HL-60 (cell line): ENCODE measurements at regions not wholly inside any gene's neighbourhood (a gene's known extent, or its start where the extent isn't known, plus 50 kb on each side); places are given as distances from the start of the nearest gene placed in this dataset.

Source experiments
- GABPA ChIP-seq: IDR thresholded peaks from 2 replicates; pipeline ENCODE4 v1.6.1; 2012; ENCODE audit warnings: low read depth
- POLR2AphosphoS5 ChIP-seq: IDR thresholded peaks from 2 replicates; pipeline ENCODE4 v1.6.1; 2012; ENCODE audit warnings: low read depth
- TF ChIP-seq, protein P1 (sequence below): IDR thresholded peaks from one replicate; pipeline ENCODE4 v1.5.1; 2011; ENCODE audit warnings: low read length, control low read depth, inconsistent platforms; ENCODE audit not compliant: insufficient read depth
- TF ChIP-seq, protein P2 (sequence below): IDR thresholded peaks from 2 replicates; pipeline ENCODE4 v1.6.1; 2012; ENCODE audit warnings: low read depth; ENCODE audit not compliant: insufficient replicate concordance

DNA sequence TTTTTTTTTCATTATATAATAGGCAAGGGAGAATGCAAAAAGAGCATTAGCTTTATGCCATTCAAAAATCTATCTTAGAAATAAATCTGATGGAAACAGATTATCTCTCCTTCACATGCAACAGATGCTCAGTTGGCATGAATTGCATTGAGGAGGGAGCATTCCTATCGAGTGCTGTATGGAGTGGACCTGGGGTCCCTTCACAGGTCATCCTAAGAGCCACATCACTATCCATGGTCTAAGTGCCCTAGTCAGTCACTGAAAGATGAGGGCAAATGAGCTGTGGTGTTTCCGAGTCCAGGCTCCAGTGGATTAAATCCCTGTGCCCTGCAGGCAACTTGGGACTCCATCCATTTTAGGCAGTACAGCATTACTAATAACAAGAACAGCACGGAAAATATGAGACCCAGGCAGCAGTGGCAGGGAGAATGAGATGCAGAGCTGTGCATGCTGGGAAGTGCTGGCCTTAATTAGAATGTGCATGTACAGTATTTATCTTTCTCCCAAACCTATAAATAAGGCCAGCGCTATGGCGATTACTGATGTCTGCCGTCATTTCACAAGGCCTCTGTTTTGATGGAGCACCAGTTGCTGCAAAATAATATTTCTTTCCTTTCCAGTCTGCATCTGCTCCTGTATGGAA is 512.3 kb upstream of the PLXNA2 start:
- TF ChIP-seq, protein P1, sequence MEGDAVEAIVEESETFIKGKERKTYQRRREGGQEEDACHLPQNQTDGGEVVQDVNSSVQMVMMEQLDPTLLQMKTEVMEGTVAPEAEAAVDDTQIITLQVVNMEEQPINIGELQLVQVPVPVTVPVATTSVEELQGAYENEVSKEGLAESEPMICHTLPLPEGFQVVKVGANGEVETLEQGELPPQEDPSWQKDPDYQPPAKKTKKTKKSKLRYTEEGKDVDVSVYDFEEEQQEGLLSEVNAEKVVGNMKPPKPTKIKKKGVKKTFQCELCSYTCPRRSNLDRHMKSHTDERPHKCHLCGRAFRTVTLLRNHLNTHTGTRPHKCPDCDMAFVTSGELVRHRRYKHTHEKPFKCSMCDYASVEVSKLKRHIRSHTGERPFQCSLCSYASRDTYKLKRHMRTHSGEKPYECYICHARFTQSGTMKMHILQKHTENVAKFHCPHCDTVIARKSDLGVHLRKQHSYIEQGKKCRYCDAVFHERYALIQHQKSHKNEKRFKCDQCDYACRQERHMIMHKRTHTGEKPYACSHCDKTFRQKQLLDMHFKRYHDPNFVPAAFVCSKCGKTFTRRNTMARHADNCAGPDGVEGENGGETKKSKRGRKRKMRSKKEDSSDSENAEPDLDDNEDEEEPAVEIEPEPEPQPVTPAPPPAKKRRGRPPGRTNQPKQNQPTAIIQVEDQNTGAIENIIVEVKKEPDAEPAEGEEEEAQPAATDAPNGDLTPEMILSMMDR = no peak
- TF ChIP-seq POLR2AphosphoS5 (no peak), GABPA (no peak)
- TF ChIP-seq, protein P2, sequence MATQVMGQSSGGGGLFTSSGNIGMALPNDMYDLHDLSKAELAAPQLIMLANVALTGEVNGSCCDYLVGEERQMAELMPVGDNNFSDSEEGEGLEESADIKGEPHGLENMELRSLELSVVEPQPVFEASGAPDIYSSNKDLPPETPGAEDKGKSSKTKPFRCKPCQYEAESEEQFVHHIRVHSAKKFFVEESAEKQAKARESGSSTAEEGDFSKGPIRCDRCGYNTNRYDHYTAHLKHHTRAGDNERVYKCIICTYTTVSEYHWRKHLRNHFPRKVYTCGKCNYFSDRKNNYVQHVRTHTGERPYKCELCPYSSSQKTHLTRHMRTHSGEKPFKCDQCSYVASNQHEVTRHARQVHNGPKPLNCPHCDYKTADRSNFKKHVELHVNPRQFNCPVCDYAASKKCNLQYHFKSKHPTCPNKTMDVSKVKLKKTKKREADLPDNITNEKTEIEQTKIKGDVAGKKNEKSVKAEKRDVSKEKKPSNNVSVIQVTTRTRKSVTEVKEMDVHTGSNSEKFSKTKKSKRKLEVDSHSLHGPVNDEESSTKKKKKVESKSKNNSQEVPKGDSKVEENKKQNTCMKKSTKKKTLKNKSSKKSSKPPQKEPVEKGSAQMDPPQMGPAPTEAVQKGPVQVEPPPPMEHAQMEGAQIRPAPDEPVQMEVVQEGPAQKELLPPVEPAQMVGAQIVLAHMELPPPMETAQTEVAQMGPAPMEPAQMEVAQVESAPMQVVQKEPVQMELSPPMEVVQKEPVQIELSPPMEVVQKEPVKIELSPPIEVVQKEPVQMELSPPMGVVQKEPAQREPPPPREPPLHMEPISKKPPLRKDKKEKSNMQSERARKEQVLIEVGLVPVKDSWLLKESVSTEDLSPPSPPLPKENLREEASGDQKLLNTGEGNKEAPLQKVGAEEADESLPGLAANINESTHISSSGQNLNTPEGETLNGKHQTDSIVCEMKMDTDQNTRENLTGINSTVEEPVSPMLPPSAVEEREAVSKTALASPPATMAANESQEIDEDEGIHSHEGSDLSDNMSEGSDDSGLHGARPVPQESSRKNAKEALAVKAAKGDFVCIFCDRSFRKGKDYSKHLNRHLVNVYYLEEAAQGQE = no peak
